Colonic mucosa (tissue), 4 donors: ENCODE measurements at regions not wholly inside any gene's neighbourhood (a gene's known extent, or its start where the extent isn't known, plus 50 kb on each side); places are given as distances from the start of the nearest gene placed in this dataset.
"Not testable (repeated sequence)": the region's sequence is repeated elsewhere in the genome, so short reads cannot be mapped to it uniquely, and the experiment has no call there.

Experiments used
- DNase-seq: peaks from one replicate; pipeline ENCODE4 v3.0.0-alpha.2; 2020
- H3K27ac ChIP-seq: fragments of 200-600 bp; one replicate; pipeline ENCODE4 v1.8.0; 2021
- H3K27me3 ChIP-seq: fragments of 200-600 bp; one replicate; pipeline ENCODE4 v1.8.0; 2021
- H3K36me3 ChIP-seq: fragments of 200-600 bp; one replicate; pipeline ENCODE4 v1.8.0; 2021
- H3K4me1 ChIP-seq: fragments of 200-600 bp; one replicate; pipeline ENCODE4 v1.8.0; 2021; ENCODE audit warnings: mild to moderate bottlenecking
- H3K4me3 ChIP-seq: fragments of 200-600 bp; one replicate; pipeline ENCODE4 v1.8.0; 2021
- H3K9ac ChIP-seq, 2 donors: one replicate each; pipeline ENCODE4 v1.7.0; 2013; ENCODE audit warnings: control low read depth in 2 of 2, low read depth in 2 of 2, low read length in 2 of 2
- H3K9me3 ChIP-seq: fragments of 200-600 bp; one replicate; pipeline ENCODE4 v1.8.0; 2021
- CTCF ChIP-seq: fragments of 200-600 bp; IDR thresholded peaks from one replicate; pipeline ENCODE4 v1.8.0; 2022; ENCODE audit warnings: antibody characterized with exemption, mild to moderate bottlenecking
- intact Hi-C: fragments of 100-400 bp; cut with DNase I; formaldehyde crosslinking; loops from one replicate; pipeline ENCODE4 v1.14.1; 2022
- donor health status: healthy.
- donor health status: DM: no; HTN: no; CAD: no.
- donor health status: DM: no; HTN: no; CAD: no.

- Histone ChIP-seq H3K4me3 (no peak overlapping the region), H3K36me3 (no peaks in the 10 kb centered on the region), H3K27ac (no peak overlapping the region), H3K9me3 (no peaks in the 10 kb centered on the region), H3K9ac (no peak overlapping the region), H3K4me1 (no peaks in the 10 kb centered on the region), H3K27me3 (no peaks in the 10 kb centered on the region)
- intact Hi-C loops = no loop called here
- no peak for TF ChIP-seq CTCF
- no peak for DNase-seq
Observed at GRCh38 chrX:39791691-39792090, 306.1 kb downstream of the BCOR start.

- Histone ChIP-seq H3K36me3 (no peaks in the 10 kb centered on the region), H3K27ac (no peak overlapping the region)
- no peak for TF ChIP-seq CTCF
Observed at GRCh38 chrX:39795605-39796004, 302.2 kb downstream of the BCOR start.

GRCh38 chrX:39796856-39797255, 300.9 kb downstream of the BCOR start:
- peaks cover 1% of the 10 kb centered on the region for H3K27me3 ChIP-seq
- DNase-seq = no peak
- no peaks in the 10 kb centered on the region for H3K4me1 ChIP-seq
- no peak overlapping the region for H3K27ac ChIP-seq
- no peak overlapping the region for H3K4me3 ChIP-seq
- no peak overlapping the region for H3K9ac ChIP-seq
- TF ChIP-seq CTCF = no peak
- no peaks in the 10 kb centered on the region for H3K36me3 ChIP-seq
- no peaks in the 10 kb centered on the region for H3K9me3 ChIP-seq
- intact Hi-C loops = no loop called here

More at GRCh38 chrX:39795605-39796004, 302.2 kb downstream of the BCOR start:
- intact Hi-C loops = no loop called here
- no peaks in the 10 kb centered on the region for H3K27me3 ChIP-seq
- H3K9ac ChIP-seq = no peak overlapping the region
- no peaks in the 10 kb centered on the region for H3K4me1 ChIP-seq
- no peak overlapping the region for H3K4me3 ChIP-seq
- no peak for DNase-seq
- no peaks in the 10 kb centered on the region for H3K9me3 ChIP-seq

GRCh38 chrX:39798488-39798887, 299.3 kb downstream of the BCOR start:
- DNase-seq, H3K9ac ChIP-seq, H3K4me1 ChIP-seq, H3K27ac ChIP-seq, intact Hi-C loops, H3K36me3 ChIP-seq, H3K27me3 ChIP-seq, H3K4me3 ChIP-seq, H3K9me3 ChIP-seq: not testable (repeated sequence)

GRCh38 chrX:39802354-39802753, 295.4 kb downstream of the BCOR start:
- Histone ChIP-seq H3K27ac (no peak overlapping the region), H3K9ac (no peak overlapping the region), H3K4me3 (no peak overlapping the region), H3K9me3 (no peaks in the 10 kb centered on the region), H3K4me1 (no peaks in the 10 kb centered on the region), H3K27me3 (peaks cover 5% of the 10 kb centered on the region), H3K36me3 (no peaks in the 10 kb centered on the region)
- no peak for TF ChIP-seq CTCF
- DNase-seq = no peak
- intact Hi-C loops = no loop called here

- intact Hi-C loops = no loop called here
- no peak for TF ChIP-seq CTCF
- H3K9me3 ChIP-seq = no peaks in the 10 kb centered on the region
- no peak overlapping the region for H3K9ac ChIP-seq
- H3K27me3 ChIP-seq = peaks cover 5% of the 10 kb centered on the region
- no peak overlapping the region for H3K27ac ChIP-seq
- no peaks in the 10 kb centered on the region for H3K4me1 ChIP-seq
- no peak overlapping the region for H3K4me3 ChIP-seq
- DNase-seq = no peak
- no peaks in the 10 kb centered on the region for H3K36me3 ChIP-seq
Observed at GRCh38 chrX:39802908-39803307, 294.9 kb downstream of the BCOR start.
